ENCODE measurements at regions not wholly inside any gene's neighbourhood (a gene's known extent, or its start where the extent isn't known, plus 50 kb on each side); places are given as distances from the start of the nearest gene placed in this dataset.

DNA sequence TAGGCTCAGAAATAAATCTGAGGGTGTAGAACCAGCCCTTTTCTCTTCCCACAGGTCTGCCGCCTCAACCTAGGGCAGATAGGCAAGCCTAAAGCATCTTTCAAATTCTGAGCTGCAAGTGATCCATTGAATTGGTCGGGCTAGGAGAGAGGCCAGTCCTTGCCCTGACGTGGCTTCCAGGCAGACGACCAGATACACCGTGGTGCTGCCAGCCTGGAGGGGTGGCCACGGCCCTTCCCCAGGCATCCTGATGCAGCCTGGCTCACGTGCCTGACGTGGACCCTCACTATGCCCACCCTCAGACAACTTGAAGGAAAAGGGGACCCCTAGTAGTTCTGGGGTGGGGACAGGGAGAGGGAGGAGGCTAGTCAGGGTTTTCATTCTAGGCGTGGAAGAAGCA lies 859.3 kb upstream of the KLHL1 start:
- no peak for DNase-seq (ENCODE audit: low read depth, low spot score)
- no peak overlapping the region for H3K4me3 ChIP-seq (ENCODE audit: low read depth, low read length)
- ChIA-PET POLR2A (no interaction called here), CTCF (no interaction called here)
- H3K27me3 ChIP-seq (ENCODE audit: control insufficient read depth, insufficient read depth, low read length), result no peaks in the 10 kb centered on the region
- TF ChIP-seq, protein P1, sequence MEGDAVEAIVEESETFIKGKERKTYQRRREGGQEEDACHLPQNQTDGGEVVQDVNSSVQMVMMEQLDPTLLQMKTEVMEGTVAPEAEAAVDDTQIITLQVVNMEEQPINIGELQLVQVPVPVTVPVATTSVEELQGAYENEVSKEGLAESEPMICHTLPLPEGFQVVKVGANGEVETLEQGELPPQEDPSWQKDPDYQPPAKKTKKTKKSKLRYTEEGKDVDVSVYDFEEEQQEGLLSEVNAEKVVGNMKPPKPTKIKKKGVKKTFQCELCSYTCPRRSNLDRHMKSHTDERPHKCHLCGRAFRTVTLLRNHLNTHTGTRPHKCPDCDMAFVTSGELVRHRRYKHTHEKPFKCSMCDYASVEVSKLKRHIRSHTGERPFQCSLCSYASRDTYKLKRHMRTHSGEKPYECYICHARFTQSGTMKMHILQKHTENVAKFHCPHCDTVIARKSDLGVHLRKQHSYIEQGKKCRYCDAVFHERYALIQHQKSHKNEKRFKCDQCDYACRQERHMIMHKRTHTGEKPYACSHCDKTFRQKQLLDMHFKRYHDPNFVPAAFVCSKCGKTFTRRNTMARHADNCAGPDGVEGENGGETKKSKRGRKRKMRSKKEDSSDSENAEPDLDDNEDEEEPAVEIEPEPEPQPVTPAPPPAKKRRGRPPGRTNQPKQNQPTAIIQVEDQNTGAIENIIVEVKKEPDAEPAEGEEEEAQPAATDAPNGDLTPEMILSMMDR (IDR thresholded peaks at IDR 0.05; ENCODE audit: low read depth, low read length), result no peak
- no peaks in the 10 kb centered on the region for H3K9me3 ChIP-seq (ENCODE audit: control insufficient read depth, insufficient read depth, low read length)
- no peak overlapping the region for H3K27ac ChIP-seq (ENCODE audit: low read depth, low read length)

DNA sequence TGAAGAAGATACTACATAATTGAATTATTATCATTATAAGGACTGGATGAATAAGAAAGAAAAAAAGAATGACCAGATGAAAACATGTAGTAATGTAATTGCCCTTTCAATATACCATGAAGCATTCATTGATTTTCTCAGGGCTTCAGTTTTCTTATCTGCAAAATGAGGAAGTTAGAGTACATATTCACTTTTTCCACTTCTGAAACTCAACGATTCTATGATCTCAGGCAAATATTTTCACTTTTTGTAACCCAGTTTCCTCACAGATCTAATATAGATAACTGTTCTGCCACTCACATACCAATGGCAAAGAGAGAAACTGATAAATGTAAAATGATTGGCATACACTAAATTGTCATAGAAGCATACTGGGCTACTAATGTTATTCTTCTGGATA lies 856.6 kb upstream of the KLHL1 start:
- H3K27ac ChIP-seq (ENCODE audit: low read depth, low read length), result no peak overlapping the region
- H3K9me3 ChIP-seq (ENCODE audit: control insufficient read depth, insufficient read depth, low read length), result no peaks in the 10 kb centered on the region
- no peak overlapping the region for H3K4me3 ChIP-seq (ENCODE audit: low read depth, low read length)
- no peaks in the 10 kb centered on the region for H3K27me3 ChIP-seq (ENCODE audit: control insufficient read depth, insufficient read depth, low read length)
- DNase-seq (ENCODE audit: low read depth, low spot score), result no peak
- POLR2A ChIA-PET, result no interaction called here
- CTCF ChIA-PET, result no interaction called here
- TF ChIP-seq, protein P1 (IDR thresholded peaks at IDR 0.05; ENCODE audit: low read depth, low read length), result no peak

DNA sequence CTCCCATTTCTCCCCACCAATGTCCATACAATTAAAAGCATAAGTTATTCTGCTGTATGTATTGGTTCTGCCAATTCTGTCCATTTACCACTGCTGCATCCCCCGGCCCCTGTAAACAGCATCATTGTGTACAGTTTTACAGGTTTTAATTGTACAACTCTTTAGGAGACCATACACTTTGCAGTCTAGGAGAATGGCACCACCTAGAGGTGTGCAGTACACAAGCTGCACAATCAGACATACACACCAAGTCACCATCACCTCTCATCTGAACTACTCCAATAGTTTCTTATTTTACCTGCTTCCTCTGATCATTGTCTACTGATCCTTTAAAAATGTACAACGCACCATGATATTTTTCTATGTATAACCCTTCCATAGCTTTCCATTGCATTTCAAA lies 855.9 kb upstream of the KLHL1 start:
- DNase-seq (ENCODE audit: low read depth, low spot score), result no peak
- TF ChIP-seq, protein P1 (IDR thresholded peaks at IDR 0.05; ENCODE audit: low read depth, low read length), result peak; percentile 27; the same call in 1 of the 2 replicates
- H3K9me3 ChIP-seq (ENCODE audit: control insufficient read depth, insufficient read depth, low read length), result no peaks in the 10 kb centered on the region
- no peak overlapping the region for H3K4me3 ChIP-seq (ENCODE audit: low read depth, low read length)
- ChIA-PET CTCF (interaction anchor here (1.0 kb wide), 1 partner anchor 241 kb away, joined by 5 read pairs; no protein-coding TSS in a partner anchor), POLR2A (no interaction called here)
- no peaks in the 10 kb centered on the region for H3K27me3 ChIP-seq (ENCODE audit: control insufficient read depth, insufficient read depth, low read length)
- H3K27ac ChIP-seq (ENCODE audit: low read depth, low read length), result no peak overlapping the region

DNA sequence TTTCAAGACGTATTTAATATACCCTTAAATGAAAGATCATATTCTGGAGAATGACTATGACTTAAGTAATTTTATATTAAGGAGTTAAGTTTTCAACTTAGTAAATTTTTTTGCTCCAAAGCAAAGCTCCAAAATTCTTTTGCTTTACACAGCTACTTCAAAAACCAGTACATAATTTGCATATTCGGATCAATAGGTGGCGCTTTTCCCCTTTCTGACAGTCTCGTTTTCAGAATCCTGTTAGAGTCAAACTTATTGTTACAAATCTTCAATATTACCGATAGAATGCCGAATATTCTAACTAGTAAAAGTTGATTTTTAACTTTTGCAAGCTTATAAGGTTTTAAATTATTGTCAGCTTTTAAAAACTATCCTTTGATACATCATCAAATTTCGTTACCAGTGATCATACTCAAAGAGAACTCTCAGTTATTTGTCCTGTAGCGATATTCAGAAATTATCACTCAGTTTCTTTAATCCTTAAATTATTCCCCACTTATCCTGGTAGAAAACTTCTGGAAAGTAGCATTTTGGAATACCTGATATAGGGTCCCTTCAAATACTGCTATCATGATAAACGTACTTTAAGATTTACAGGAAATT lies 852.7 kb upstream of the KLHL1 start:
- H3K4me3 ChIP-seq (ENCODE audit: low read depth, low read length), result no peak overlapping the region
- TF ChIP-seq, protein P1 (IDR thresholded peaks at IDR 0.05; ENCODE audit: low read depth, low read length), result peak; percentile 67
- ChIA-PET POLR2A (no interaction called here), CTCF (interaction anchor here (0.6 to 1.7 kb wide), 11 partner anchors 13 to 1735 kb away, joined by 3 to 12 read pairs (median 3); no protein-coding TSS in a partner anchor)
- DNase-seq (ENCODE audit: low read depth, low spot score), result no peak
- no peak overlapping the region for H3K27ac ChIP-seq (ENCODE audit: low read depth, low read length)
- H3K27me3 ChIP-seq (ENCODE audit: control insufficient read depth, insufficient read depth, low read length), result no peaks in the 10 kb centered on the region
- no peaks in the 10 kb centered on the region for H3K9me3 ChIP-seq (ENCODE audit: control insufficient read depth, insufficient read depth, low read length)

DNA sequence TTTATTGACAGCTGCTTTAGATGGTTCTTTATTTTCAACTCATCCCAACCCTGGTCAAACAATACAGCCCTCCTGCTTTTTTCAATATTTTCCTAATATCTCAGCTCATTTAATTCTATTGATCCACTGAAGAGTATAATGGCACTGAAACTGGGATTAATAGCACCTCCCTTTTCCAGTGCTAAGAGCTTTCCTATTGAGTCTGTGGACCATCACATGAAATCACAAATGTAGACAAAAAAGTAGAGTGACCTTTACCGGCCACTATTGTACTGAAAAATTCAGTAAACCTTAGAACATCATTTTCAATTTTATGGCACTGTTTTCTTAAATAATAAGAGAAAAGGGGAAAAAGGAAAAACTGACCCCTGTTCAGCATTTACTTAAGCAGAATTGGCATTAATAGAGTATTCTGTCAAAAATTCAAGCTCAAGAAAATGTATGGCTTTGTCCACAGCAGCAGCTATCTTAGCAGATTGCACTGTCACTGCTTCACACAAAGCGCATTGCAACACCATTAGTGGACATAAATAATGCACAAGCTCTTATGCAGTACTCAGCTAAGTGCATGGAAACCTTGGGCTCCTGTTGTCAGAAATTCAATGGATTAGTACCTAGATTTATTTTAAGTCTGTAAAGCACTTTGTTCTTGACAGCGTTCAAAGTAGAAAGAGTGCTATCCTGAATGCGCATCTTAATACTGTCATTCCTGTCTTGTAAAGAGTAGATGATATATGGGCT lies 851.0 kb upstream of the KLHL1 start:
- no peak for DNase-seq (ENCODE audit: low read depth, low spot score)
- Histone ChIP-seq H3K4me3 (ENCODE audit: low read depth, low read length) (no peak overlapping the region), H3K9me3 (ENCODE audit: control insufficient read depth, insufficient read depth, low read length) (no peaks in the 10 kb centered on the region), H3K27ac (ENCODE audit: low read depth, low read length) (no peak overlapping the region), H3K27me3 (ENCODE audit: control insufficient read depth, insufficient read depth, low read length) (no peaks in the 10 kb centered on the region)
- TF ChIP-seq, protein P1 (IDR thresholded peaks at IDR 0.05; ENCODE audit: low read depth, low read length), result no peak
- CTCF ChIA-PET, result no interaction called here
- POLR2A ChIA-PET, result no interaction called here
